WTC11 (cell line): ENCODE measurements at regions not wholly inside any gene's neighbourhood (a gene's known extent, or its start where the extent isn't known, plus 50 kb on each side); places are given as distances from the start of the nearest gene placed in this dataset.

Experiments used
- ATAC-seq: fragments of 200-7000 bp; cut with Tn5 transposase; 2 replicates; pipeline ENCODE4 v1.10.0; 2021; ENCODE audit warnings: mild to moderate bottlenecking, moderate library complexity
- CTCF ChIA-PET: fragments of 300-600 bp; sonication (Branson Sonifier 250); formaldehyde crosslinking; loops from one replicate; lab custom pipeline; 2021; ENCODE audit warnings: antibody characterized with exemption; lab: Charles Lee
- POLR2A ChIA-PET: fragments of 350-600 bp; sonication (Branson Sonifier 250); formaldehyde crosslinking; loops from one replicate; lab custom pipeline; 2021; ENCODE audit warnings: antibody characterized with exemption; lab: Charles Lee
- DNase-seq: peaks from one replicate; pipeline ENCODE4 v3.0.0; 2021; ENCODE audit warnings: low spot score
- H3K27ac Mint-ChIP-seq: 2 replicates; pipeline ENCODE4 v1.8.0; 2021; ENCODE audit warnings: mixed read lengths
- H3K27me3 Mint-ChIP-seq: 2 replicates; pipeline ENCODE4 v1.8.0; 2021; ENCODE audit warnings: low read depth, mild to moderate bottlenecking, moderate library complexity, mixed read lengths
- H3K36me3 Mint-ChIP-seq: 2 replicates; pipeline ENCODE4 v1.8.0; 2021; ENCODE audit warnings: mixed read lengths
- H3K4me1 Mint-ChIP-seq: 2 replicates; pipeline ENCODE4 v1.8.0; 2022; ENCODE audit warnings: mixed read lengths
- H3K4me3 Mint-ChIP-seq: 2 replicates; pipeline ENCODE4 v1.8.0; 2021; ENCODE audit warnings: mild to moderate bottlenecking, moderate library complexity, mixed read lengths
- H3K9me3 Mint-ChIP-seq: 2 replicates; pipeline ENCODE4 v1.8.0; 2021; ENCODE audit warnings: mixed read lengths
- AFF4 ChIP-seq: sonication (generic); formaldehyde crosslinking; IDR thresholded peaks from 2 replicates; pipeline ENCODE4 v1.8.1; 2023; ENCODE audit warnings: mild to moderate bottlenecking, missing genetic modification reagents, borderline replicate concordance
- ARID4B ChIP-seq: sonication (generic); formaldehyde crosslinking; IDR thresholded peaks from 2 replicates; pipeline ENCODE4 v1.8.0; 2023; ENCODE audit warnings: missing genetic modification reagents, mild to moderate bottlenecking, borderline replicate concordance
- CBFB ChIP-seq: sonication (generic); formaldehyde crosslinking; IDR thresholded peaks from 2 replicates; pipeline ENCODE4 v1.8.1; 2022; ENCODE audit warnings: mild to moderate bottlenecking, low read depth, missing genetic modification reagents
- E2F1 ChIP-seq: sonication (generic); formaldehyde crosslinking; IDR thresholded peaks from 2 replicates; pipeline ENCODE4 v1.8.0; 2022; ENCODE audit warnings: mild to moderate bottlenecking, missing genetic modification reagents
- ETV6 ChIP-seq: sonication (generic); formaldehyde crosslinking; IDR thresholded peaks from 2 replicates; pipeline ENCODE4 v1.8.1; 2022; ENCODE audit warnings: mild to moderate bottlenecking, missing genetic modification reagents
- GRHL2 ChIP-seq: fragments of 250-450 bp; sonication (Bioruptor Pico); IDR thresholded peaks from 2 replicates; pipeline ENCODE4 v1.8.0; 2022; ENCODE audit warnings: mild to moderate bottlenecking, moderate library complexity; ENCODE audit not compliant: insufficient replicate concordance, severe bottlenecking
- HMGA2 ChIP-seq: fragments of 250-450 bp; sonication (Bioruptor Pico); IDR thresholded peaks from 2 replicates; pipeline ENCODE4 v1.4.0; 2021; ENCODE audit warnings: mild to moderate bottlenecking, moderate library complexity
- JUN ChIP-seq: sonication (generic); formaldehyde crosslinking; IDR thresholded peaks from 2 replicates; pipeline ENCODE4 v1.8.0; 2023; ENCODE audit warnings: mild to moderate bottlenecking, missing genetic modification reagents
- TCF7 ChIP-seq: sonication (generic); formaldehyde crosslinking; IDR thresholded peaks from 2 replicates; pipeline ENCODE4 v1.8.0; 2022; ENCODE audit warnings: mild to moderate bottlenecking, low read depth, missing genetic modification reagents, moderate library complexity
- USF2 ChIP-seq: sonication (generic); formaldehyde crosslinking; IDR thresholded peaks from 2 replicates; pipeline ENCODE4 v1.8.1; 2023; ENCODE audit warnings: mild to moderate bottlenecking, missing genetic modification reagents, moderate library complexity
- ZNF281 ChIP-seq: sonication (generic); formaldehyde crosslinking; IDR thresholded peaks from 2 replicates; pipeline ENCODE4 v1.8.0; 2023; ENCODE audit warnings: mild to moderate bottlenecking, missing genetic modification reagents

- no peak for ATAC-seq
Observed at GRCh38 chr6:112980676-112981075, 633.5 kb downstream of the RFPL4B start.

GRCh38 chr6:112983713-112984261, 636.7 kb downstream of the RFPL4B start:
- no peaks in the 10 kb centered on the region for H3K36me3 Mint-ChIP-seq
- POLR2A ChIA-PET: no interaction called here
- H3K4me1 Mint-ChIP-seq: peaks cover 18% of the 10 kb centered on the region
- H3K4me3 Mint-ChIP-seq: no peak overlapping the region
- peaks cover 2% of the 10 kb centered on the region; the same call in 1 of the 2 replicates for H3K9me3 Mint-ChIP-seq
- CTCF ChIA-PET: no interaction called here
- no peak for TF ChIP-seq E2F1 (CRISPR knock-in tag)
- TF ChIP-seq ZNF281: no peak
- TF ChIP-seq JUN (CRISPR knock-in tag): no peak
- TF ChIP-seq ARID4B: no peak
- TF ChIP-seq CBFB (CRISPR knock-in tag): no peak
- TF ChIP-seq AFF4 (CRISPR knock-in tag): no peak
- TF ChIP-seq GRHL2 (CRISPR knock-in tag): no peak
- no peak for TF ChIP-seq ETV6 (CRISPR knock-in tag)
- TF ChIP-seq HMGA2 (CRISPR knock-in tag): no peak
- TF ChIP-seq USF2 (CRISPR knock-in tag): no peak
- H3K27me3 Mint-ChIP-seq: no peaks in the 10 kb centered on the region
- no peak overlapping the region for H3K27ac Mint-ChIP-seq
- DNase-seq: no peak
- ATAC-seq: no peak

More at GRCh38 chr6:112980676-112981075, 633.5 kb downstream of the RFPL4B start:
- no peak overlapping the region for H3K27ac Mint-ChIP-seq
- no peaks in the 10 kb centered on the region for H3K36me3 Mint-ChIP-seq
- H3K4me1 Mint-ChIP-seq: peaks cover 18% of the 10 kb centered on the region
- POLR2A ChIA-PET: no interaction called here
- H3K27me3 Mint-ChIP-seq: no peaks in the 10 kb centered on the region
- no peak for TF ChIP-seq TCF7 (CRISPR knock-in tag)
- CTCF ChIA-PET: no interaction called here
- peaks cover 10% of the 10 kb centered on the region for H3K9me3 Mint-ChIP-seq
- H3K4me3 Mint-ChIP-seq: no peak overlapping the region
- no peak for DNase-seq
